Neural crest cell (in vitro differentiated cells): ENCODE measurements at regions not wholly inside any gene's neighbourhood (a gene's known extent, or its start where the extent isn't known, plus 50 kb on each side); places are given as distances from the start of the nearest gene placed in this dataset.
"Not testable (repeated sequence)": the region's sequence is repeated elsewhere in the genome, so short reads cannot be mapped to it uniquely, and the experiment has no call there.

ENCODE experiments used
- DNase-seq: peaks from one replicate; pipeline ENCODE4 v3.0.0; 2021; ENCODE audit warnings: low read depth, mixed read lengths, low spot score
- H3K27ac Mint-ChIP-seq: one replicate; pipeline ENCODE4 v1.8.0; 2021; ENCODE audit warnings: mild to moderate bottlenecking, mixed read lengths; ENCODE audit not compliant: unreplicated experiment
- H3K27me3 Mint-ChIP-seq: 2 replicates; pipeline ENCODE4 v1.8.0; 2021; ENCODE audit warnings: low read depth, mild to moderate bottlenecking, mixed read lengths
- H3K36me3 Mint-ChIP-seq: 2 replicates; pipeline ENCODE4 v1.8.0; 2021; ENCODE audit warnings: low read depth, mild to moderate bottlenecking, mixed read lengths
- H3K4me1 Mint-ChIP-seq: 2 replicates; pipeline ENCODE4 v1.8.0; 2021; ENCODE audit warnings: mixed read lengths
- H3K4me3 Mint-ChIP-seq: one replicate; pipeline ENCODE4 v1.8.0; 2021; ENCODE audit warnings: mild to moderate bottlenecking, mixed read lengths
- H3K9me3 Mint-ChIP-seq: 2 replicates; pipeline ENCODE4 v1.8.0; 2021; ENCODE audit warnings: mixed read lengths
- CTCF ChIP-seq: fragments of 200-600 bp; sonication (generic); conservative IDR thresholded peaks from 2 replicates; pipeline ENCODE4 v1.5.0; 2021; ENCODE audit warnings: antibody characterized with exemption, mild to moderate bottlenecking

DNA sequence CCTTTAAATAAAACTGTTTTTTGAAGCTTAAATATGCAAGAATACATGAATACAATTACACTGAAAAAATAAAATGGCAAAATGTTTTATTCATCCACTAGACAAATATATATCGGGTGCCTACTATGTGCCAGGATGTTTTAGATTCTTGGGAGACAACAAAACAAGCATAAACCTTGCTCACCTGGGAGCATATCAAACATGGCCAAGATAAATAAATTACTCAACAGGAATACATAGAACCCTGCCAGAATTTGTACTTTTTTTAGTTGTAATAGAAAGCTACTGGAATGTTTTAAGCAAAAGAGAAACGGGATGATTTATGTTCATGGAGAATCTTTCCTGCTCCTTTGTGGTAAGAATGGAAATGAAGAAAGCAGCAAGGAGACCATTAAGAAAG lies 2358.5 kb upstream of the PCDH20 start:
- H3K4me1 Mint-ChIP-seq = peaks cover 7% of the 10 kb centered on the region
- no peak overlapping the region for H3K4me3 Mint-ChIP-seq
- H3K27me3 Mint-ChIP-seq = no peaks in the 10 kb centered on the region
- peaks cover 6% of the 10 kb centered on the region for H3K9me3 Mint-ChIP-seq
- TF ChIP-seq CTCF = no peak
- H3K27ac Mint-ChIP-seq = no peak overlapping the region
- no peaks in the 10 kb centered on the region for H3K36me3 Mint-ChIP-seq
- DNase-seq = no peak

- peaks cover 2% of the 10 kb centered on the region for H3K9me3 Mint-ChIP-seq
- H3K4me3 Mint-ChIP-seq = no peak overlapping the region
- TF ChIP-seq CTCF = no peak
- DNase-seq = no peak
- no peaks in the 10 kb centered on the region for H3K27me3 Mint-ChIP-seq
- no peaks in the 10 kb centered on the region for H3K36me3 Mint-ChIP-seq
- peaks cover 7% of the 10 kb centered on the region for H3K4me1 Mint-ChIP-seq
- no peak overlapping the region for H3K27ac Mint-ChIP-seq
Observed at GRCh38 chr13:63773476-63773875, 2357.8 kb upstream of the PCDH20 start.

DNA sequence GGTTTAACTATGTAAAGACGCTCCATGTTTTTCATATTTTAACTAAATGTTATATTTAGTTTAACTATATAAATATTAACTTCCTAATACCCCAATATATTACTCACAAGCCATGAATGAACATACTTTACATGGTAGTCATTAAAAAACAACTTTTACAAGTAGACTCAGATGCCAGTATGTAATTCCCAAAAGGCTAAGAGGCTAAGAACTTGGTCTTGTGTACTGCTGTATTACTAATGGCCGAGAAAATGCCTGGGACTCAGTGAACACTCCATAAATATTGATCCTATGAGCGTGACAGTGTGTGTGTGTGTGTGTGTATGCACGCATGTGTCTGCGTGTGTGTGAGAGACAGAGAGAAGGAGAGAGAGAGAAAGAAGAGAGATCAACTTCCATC lies 2342.0 kb upstream of the PCDH20 start:
- not testable (repeated sequence) for H3K9me3 Mint-ChIP-seq, H3K4me1 Mint-ChIP-seq, H3K27ac Mint-ChIP-seq, H3K27me3 Mint-ChIP-seq, H3K36me3 Mint-ChIP-seq, DNase-seq, H3K4me3 Mint-ChIP-seq

GRCh38 chr13:63749857-63750256 lies 2334.2 kb upstream of the PCDH20 start:
- H3K36me3 Mint-ChIP-seq, H3K4me1 Mint-ChIP-seq, DNase-seq, H3K27ac Mint-ChIP-seq, H3K4me3 Mint-ChIP-seq, H3K27me3 Mint-ChIP-seq, H3K9me3 Mint-ChIP-seq: not testable (repeated sequence)

DNA sequence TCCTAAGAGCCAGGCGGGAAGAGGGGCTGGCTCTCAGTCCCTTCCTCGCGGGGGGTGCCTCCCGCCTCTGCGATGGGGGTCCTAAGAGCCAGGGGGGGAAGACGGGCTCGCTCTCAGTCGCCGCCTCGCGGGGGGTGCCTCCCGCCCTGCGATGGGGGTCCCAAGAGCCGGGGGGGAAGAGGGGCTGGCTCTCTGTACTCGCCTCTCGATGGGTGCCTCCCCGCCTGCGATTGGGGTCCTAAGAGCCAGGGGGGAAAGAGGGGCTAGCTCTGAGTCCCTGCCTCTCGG lies 2326.1 kb upstream of the PCDH20 start:
- not testable (repeated sequence) for H3K27ac Mint-ChIP-seq, H3K4me1 Mint-ChIP-seq, H3K27me3 Mint-ChIP-seq, H3K9me3 Mint-ChIP-seq, H3K36me3 Mint-ChIP-seq, DNase-seq, H3K4me3 Mint-ChIP-seq

DNA sequence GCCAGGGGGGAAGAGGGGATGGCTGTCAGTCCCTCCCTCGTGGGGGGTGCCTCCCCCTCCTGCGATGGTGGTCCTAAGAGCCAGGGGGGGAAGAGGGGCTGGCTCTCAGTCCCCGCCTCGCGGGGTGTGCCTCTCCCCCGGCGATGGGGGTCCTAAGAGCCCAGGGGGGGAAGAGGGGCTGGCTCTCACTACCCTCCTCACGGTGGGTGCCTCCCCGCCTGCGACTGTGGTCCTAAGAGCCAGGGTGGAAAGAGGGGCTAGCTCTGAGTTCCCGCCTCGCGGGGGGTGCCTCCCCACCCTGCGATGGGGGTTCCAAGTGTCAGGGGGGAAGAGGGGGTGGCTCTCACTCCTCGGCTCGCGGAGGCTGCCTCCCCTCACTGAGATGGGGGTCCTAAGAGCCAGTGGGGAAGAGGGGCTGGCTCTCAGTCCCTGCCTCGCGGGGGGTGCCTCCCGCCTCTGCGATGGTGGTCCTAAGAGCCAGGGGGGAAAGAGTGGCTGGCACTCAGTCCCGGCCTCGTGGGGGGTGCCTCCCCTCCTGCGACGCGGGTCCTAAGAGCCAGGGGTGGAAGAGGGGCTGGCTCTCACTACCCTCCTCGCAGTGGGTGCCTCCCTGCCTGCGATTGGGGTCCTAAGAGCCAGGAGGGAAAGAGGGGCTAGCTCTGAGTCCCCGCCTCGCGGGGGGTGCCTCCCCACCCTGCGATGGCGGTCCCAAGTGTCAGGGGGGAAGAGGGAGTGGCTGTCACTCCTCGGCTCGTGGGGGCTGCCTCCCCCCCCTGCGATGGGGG lies 2325.6 kb upstream of the PCDH20 start:
- H3K27me3 Mint-ChIP-seq = no peaks in the 10 kb centered on the region
- no peak for TF ChIP-seq CTCF
- H3K9me3 Mint-ChIP-seq = peaks cover 7% of the 10 kb centered on the region
- no peaks in the 10 kb centered on the region for H3K4me1 Mint-ChIP-seq
- no peak for DNase-seq
- H3K36me3 Mint-ChIP-seq = peaks cover 5% of the 10 kb centered on the region
- H3K27ac Mint-ChIP-seq = no peak overlapping the region
- H3K4me3 Mint-ChIP-seq = no peak overlapping the region

DNA sequence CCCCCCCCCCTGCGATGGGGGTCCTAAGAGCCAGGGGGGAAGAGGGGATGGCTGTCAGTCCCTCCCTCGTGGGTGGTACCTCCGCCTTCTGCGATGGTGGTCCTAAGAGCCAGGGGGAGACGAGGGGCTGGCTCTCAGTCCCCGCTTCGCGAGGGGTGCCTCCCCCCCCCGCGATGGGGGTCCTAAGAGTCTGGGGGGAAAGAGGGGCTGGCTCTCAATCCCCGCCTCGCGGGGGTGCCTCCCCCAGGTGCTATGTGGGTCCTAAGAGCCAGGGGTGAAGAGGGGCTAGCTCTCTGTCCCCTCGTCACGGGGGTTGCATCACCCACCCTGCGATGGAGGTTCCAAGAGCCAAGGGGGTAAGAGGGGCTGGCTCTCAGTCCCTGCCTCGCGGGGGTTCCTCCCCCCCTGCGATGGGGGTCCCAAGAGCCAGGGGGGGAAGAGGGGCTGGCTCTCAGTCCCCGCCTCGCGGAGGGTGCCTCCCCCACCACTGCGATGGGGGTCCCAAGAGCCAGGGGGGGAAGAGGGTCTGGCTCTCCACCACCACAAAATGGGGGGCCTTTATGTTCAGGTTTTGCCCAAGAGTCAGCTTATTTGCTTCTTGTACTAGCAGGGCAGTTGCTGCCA lies 2323.6 kb upstream of the PCDH20 start:
- DNase-seq, H3K4me3 Mint-ChIP-seq, H3K27me3 Mint-ChIP-seq, H3K4me1 Mint-ChIP-seq, H3K27ac Mint-ChIP-seq, H3K9me3 Mint-ChIP-seq, H3K36me3 Mint-ChIP-seq: not testable (repeated sequence)
